ENCODE measurements at regions not wholly inside any gene's neighbourhood (a gene's known extent, or its start where the extent isn't known, plus 50 kb on each side); places are given as distances from the start of the nearest gene placed in this dataset.

- DNase-seq (ENCODE audit: low spot score) = no peak
- no peak for TF ChIP-seq CTCF (IDR thresholded peaks at IDR 0.05)
- no peak for ATAC-seq (ENCODE audit: low FRiP score)
These were observed 215.7 kb downstream of the IKZF2 start for GRCh38 chr2:212935752-212936151.

GRCh38 chr2:212931271-212931670 is 220.1 kb downstream of the IKZF2 start:
- ATAC-seq (ENCODE audit: low FRiP score) = no peak

GRCh38 chr2:212930556-212931260 is 220.7 kb downstream of the IKZF2 start:
- no peak for TF ChIP-seq CTCF (IDR thresholded peaks at IDR 0.05)
- ATAC-seq (ENCODE audit: low FRiP score) (no peak), DNase-seq (ENCODE audit: low spot score) (no peak)

More at GRCh38 chr2:212931271-212931670, 220.1 kb downstream of the IKZF2 start:
- DNase-seq (ENCODE audit: low spot score) = no peak
- TF ChIP-seq CTCF (IDR thresholded peaks at IDR 0.05) = no peak

- ATAC-seq (ENCODE audit: low FRiP score) = no peak
- TF ChIP-seq CTCF (IDR thresholded peaks at IDR 0.05) = no peak
These were observed 221.4 kb downstream of the IKZF2 start for GRCh38 chr2:212929971-212930370.

GRCh38 chr2:212929116-212929515 is 222.3 kb downstream of the IKZF2 start:
- no peak for TF ChIP-seq CTCF (IDR thresholded peaks at IDR 0.05)
- no peak for DNase-seq (ENCODE audit: low spot score)
- peak; percentile 51 for ATAC-seq (ENCODE audit: low FRiP score)

More at GRCh38 chr2:212929971-212930370, 221.4 kb downstream of the IKZF2 start:
- DNase-seq (ENCODE audit: low spot score) = no peak

GRCh38 chr2:212928681-212929080 is 222.7 kb downstream of the IKZF2 start:
- DNase-seq (ENCODE audit: low spot score) (no peak), ATAC-seq (ENCODE audit: low FRiP score) (peak; percentile 59)
- no peak for TF ChIP-seq CTCF (IDR thresholded peaks at IDR 0.05)

GRCh38 chr2:212926940-212927339 is 224.5 kb downstream of the IKZF2 start:
- ATAC-seq (ENCODE audit: low FRiP score) (no peak), DNase-seq (ENCODE audit: low spot score) (no peak)
- TF ChIP-seq CTCF (IDR thresholded peaks at IDR 0.05) = no peak

Measured in omental fat pad (tissue), 3 donors.